ENCODE measurements at regions not wholly inside any gene's neighbourhood (a gene's known extent, or its start where the extent isn't known, plus 50 kb on each side); places are given as distances from the start of the nearest gene placed in this dataset.

- H3K4me3 ChIP-seq (ENCODE audit: control insufficient read depth, low read depth, low read length): no peak overlapping the region
- no peak for TF ChIP-seq CTCF (IDR thresholded peaks at IDR 0.05; ENCODE audit: control insufficient read depth, insufficient read depth, low read depth, low read length, missing control alignments)
- no peak for DNase-seq (ENCODE audit: low read depth)
These were observed 1585.5 kb upstream of the LRRTM3 start for GRCh38 chr10:65340340-65340739.

GRCh38 chr10:65341323-65341925 lies 1584.4 kb upstream of the LRRTM3 start:
- no peak for TF ChIP-seq CTCF (IDR thresholded peaks at IDR 0.05; ENCODE audit: control insufficient read depth, insufficient read depth, low read depth, low read length, missing control alignments)
- no peak overlapping the region for H3K4me3 ChIP-seq (ENCODE audit: control insufficient read depth, low read depth, low read length)
- no peak for DNase-seq (ENCODE audit: low read depth)

DNA sequence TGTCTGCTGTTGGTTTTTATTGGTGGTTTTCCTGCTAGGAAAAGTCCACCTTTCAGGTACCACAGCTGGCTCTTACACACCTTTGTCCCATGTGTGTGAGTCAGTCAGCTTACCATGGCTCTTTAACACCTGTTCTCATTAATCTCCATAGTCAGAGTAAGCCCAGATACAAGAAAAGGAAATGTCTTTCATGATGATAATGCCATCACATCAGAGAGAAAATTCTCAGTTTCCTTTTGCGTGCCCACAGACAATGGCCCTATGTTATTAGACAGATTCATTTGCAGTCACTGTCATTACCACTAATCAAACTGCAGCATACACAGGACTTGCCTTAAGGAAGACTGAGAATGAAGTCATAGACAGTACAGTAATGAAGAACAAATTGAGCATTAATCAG lies 1583.6 kb upstream of the LRRTM3 start:
- no peak for TF ChIP-seq CTCF (IDR thresholded peaks at IDR 0.05; ENCODE audit: control insufficient read depth, insufficient read depth, low read depth, low read length, missing control alignments)
- H3K4me3 ChIP-seq (ENCODE audit: control insufficient read depth, low read depth, low read length): no peak overlapping the region
- DNase-seq (ENCODE audit: low read depth): no peak

DNA sequence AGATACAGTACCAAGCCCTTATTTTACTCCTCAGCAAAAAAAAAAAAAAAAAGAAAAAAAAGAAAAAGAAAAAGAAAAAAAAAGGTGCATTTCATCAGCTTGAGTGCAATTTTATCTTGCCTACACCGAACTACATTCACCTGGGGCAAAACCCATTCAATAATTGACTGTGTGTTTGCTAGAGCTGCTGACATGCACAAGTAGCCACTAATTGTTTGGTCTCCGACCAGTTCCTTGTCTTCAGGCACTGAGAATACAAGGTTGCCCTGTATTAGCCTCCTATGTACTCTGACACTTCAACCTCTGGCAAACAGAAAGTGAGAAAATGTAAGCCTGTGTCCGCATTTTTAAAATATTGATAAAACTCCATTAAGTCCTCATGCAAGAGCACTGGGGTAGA lies 1579.4 kb upstream of the LRRTM3 start:
- TF ChIP-seq CTCF (IDR thresholded peaks at IDR 0.05; ENCODE audit: control insufficient read depth, insufficient read depth, low read depth, low read length, missing control alignments): no peak
- DNase-seq (ENCODE audit: low read depth): no peak
- H3K4me3 ChIP-seq (ENCODE audit: control insufficient read depth, low read depth, low read length): no peak overlapping the region

GRCh38 chr10:65348637-65349036 lies 1577.2 kb upstream of the LRRTM3 start:
- TF ChIP-seq CTCF (IDR thresholded peaks at IDR 0.05; ENCODE audit: control insufficient read depth, insufficient read depth, low read depth, low read length, missing control alignments): no peak
- H3K4me3 ChIP-seq (ENCODE audit: control insufficient read depth, low read depth, low read length): no peak overlapping the region
- DNase-seq (ENCODE audit: low read depth): no peak

DNA sequence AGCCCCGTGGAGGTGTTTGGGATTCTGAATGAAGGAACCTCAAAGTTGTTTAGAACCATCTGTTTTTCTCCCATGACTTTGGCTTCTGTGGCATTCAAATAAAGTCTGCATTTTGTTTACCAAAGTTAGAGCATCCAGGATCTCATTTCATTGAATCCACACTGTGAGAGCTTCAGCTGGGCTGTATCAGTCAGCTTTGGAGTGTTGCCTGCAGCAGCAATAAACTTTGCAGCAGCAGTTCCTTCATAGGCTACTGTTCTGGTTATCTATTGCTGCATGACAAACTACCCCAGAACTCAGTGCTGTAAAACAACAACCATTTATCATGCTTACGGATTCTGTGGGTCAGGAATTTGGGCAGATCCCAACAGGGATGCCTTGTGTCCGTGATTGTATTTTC lies 1575.2 kb upstream of the LRRTM3 start:
- no peak for DNase-seq (ENCODE audit: low read depth)
- no peak for TF ChIP-seq CTCF (IDR thresholded peaks at IDR 0.05; ENCODE audit: control insufficient read depth, insufficient read depth, low read depth, low read length, missing control alignments)
- H3K4me3 ChIP-seq (ENCODE audit: control insufficient read depth, low read depth, low read length): no peak overlapping the region

Data from AG09309 (cell line).